HPDE6-E6E7 (cell line): ENCODE measurements at regions not wholly inside any gene's neighbourhood (a gene's known extent, or its start where the extent isn't known, plus 50 kb on each side); places are given as distances from the start of the nearest gene placed in this dataset.
"Not testable (repeated sequence)": the region's sequence is repeated elsewhere in the genome, so short reads cannot be mapped to it uniquely, and the experiment has no call there.

Experiments used
- DNase-seq: peaks from one replicate; pipeline ENCODE4 v3.0.0; 2011; ENCODE audit warnings: missing footprints; ENCODE audit errors: extremely low spot score

- no peak for DNase-seq
Observed at GRCh38 chr4:95779447-95779846, 60.4 kb upstream of the PDHA2 start.

- DNase-seq, result no peak
Observed at GRCh38 chr4:95778666-95779065, 61.2 kb upstream of the PDHA2 start.

- not testable (repeated sequence) for DNase-seq
Observed at GRCh38 chr4:95770605-95771004, 69.3 kb upstream of the PDHA2 start.

- DNase-seq, result no peak
Observed at GRCh38 chr4:95764961-95765360, 74.9 kb upstream of the PDHA2 start.

- no peak for DNase-seq
Observed at GRCh38 chr4:95761871-95762270, 78.0 kb upstream of the PDHA2 start.

- DNase-seq, result peak; percentile 61
Observed at GRCh38 chr4:95761426-95761825, 78.5 kb upstream of the PDHA2 start.

GRCh38 chr4:95760646-95761045 is 79.2 kb upstream of the PDHA2 start:
- not testable (repeated sequence) for DNase-seq

GRCh38 chr4:95758001-95758400 is 81.9 kb upstream of the PDHA2 start:
- DNase-seq, result no peak

- DNase-seq, result no peak
Observed at GRCh38 chr4:95754667-95755066, 85.2 kb upstream of the PDHA2 start.

- no peak for DNase-seq
Observed at GRCh38 chr4:95749204-95749603, 90.7 kb upstream of the PDHA2 start.

GRCh38 chr4:95742872-95743271 is 97.0 kb upstream of the PDHA2 start:
- DNase-seq, result no peak

GRCh38 chr4:95742179-95742578 is 97.7 kb upstream of the PDHA2 start:
- DNase-seq, result no peak

- peak; percentile 22 for DNase-seq
Observed at GRCh38 chr4:95732061-95732460, 107.8 kb upstream of the PDHA2 start.

GRCh38 chr4:95729596-95729995 is 110.3 kb upstream of the PDHA2 start:
- no peak for DNase-seq

GRCh38 chr4:95728145-95728544 is 111.7 kb upstream of the PDHA2 start:
- no peak for DNase-seq

- peak; percentile 36 for DNase-seq
Observed at GRCh38 chr4:95715830-95716229, 124.1 kb upstream of the PDHA2 start.

GRCh38 chr4:95714571-95714970 is 125.3 kb upstream of the PDHA2 start:
- DNase-seq, result no peak

GRCh38 chr4:95705323-95705722 is 134.6 kb upstream of the PDHA2 start:
- DNase-seq, result no peak

GRCh38 chr4:95701500-95702170 is 138.3 kb upstream of the PDHA2 start:
- no peak for DNase-seq

GRCh38 chr4:95694411-95694810 is 145.5 kb upstream of the PDHA2 start:
- no peak for DNase-seq

GRCh38 chr4:95693594-95693993 is 144.8 kb upstream of the UNC5C start:
- no peak for DNase-seq

- no peak for DNase-seq
Observed at GRCh38 chr4:95676190-95676589, 127.4 kb upstream of the UNC5C start.

GRCh38 chr4:95675623-95676022 is 126.8 kb upstream of the UNC5C start:
- no peak for DNase-seq

GRCh38 chr4:95674521-95674981 is 125.8 kb upstream of the UNC5C start:
- no peak for DNase-seq
